ENCODE measurements at regions not wholly inside any gene's neighbourhood (a gene's known extent, or its start where the extent isn't known, plus 50 kb on each side); places are given as distances from the start of the nearest gene placed in this dataset.

- DNase-seq: no peak
Measured at GRCh38 chr7:155360495-155361345, 63.0 kb downstream of the INSIG1 start.

GRCh38 chr7:155361346-155361680 lies 63.6 kb downstream of the INSIG1 start:
- no peak for DNase-seq

GRCh38 chr7:155361947-155362346 lies 64.3 kb downstream of the INSIG1 start:
- DNase-seq: no peak

- no peak for DNase-seq
Measured at GRCh38 chr7:155362380-155363145, 64.9 kb downstream of the INSIG1 start.

- DNase-seq: no peak
Measured at GRCh38 chr7:155363146-155363539, 65.5 kb downstream of the INSIG1 start.

GRCh38 chr7:155363852-155364600 lies 66.3 kb downstream of the INSIG1 start:
- DNase-seq: no peak

- DNase-seq: no peak
Measured at GRCh38 chr7:155365146-155365874, 67.6 kb downstream of the INSIG1 start.

- no peak for DNase-seq
Measured at GRCh38 chr7:155368894-155369600, 71.4 kb downstream of the INSIG1 start.

- DNase-seq: no peak
Measured at GRCh38 chr7:155369766-155370165, 72.1 kb downstream of the INSIG1 start.

- no peak for DNase-seq
Measured at GRCh38 chr7:155371331-155371883, 73.7 kb downstream of the INSIG1 start.

GRCh38 chr7:155371884-155372781 lies 74.5 kb downstream of the INSIG1 start:
- DNase-seq: no peak

- DNase-seq: no peak
Measured at GRCh38 chr7:155372782-155373358, 75.2 kb downstream of the INSIG1 start.

GRCh38 chr7:155373359-155374273 lies 75.9 kb downstream of the INSIG1 start:
- no peak for DNase-seq

GRCh38 chr7:155374276-155375252 lies 76.9 kb downstream of the INSIG1 start:
- no peak for DNase-seq

- DNase-seq: no peak
Measured at GRCh38 chr7:155375337-155376277, 77.9 kb downstream of the INSIG1 start.

GRCh38 chr7:155377071-155377837 lies 79.6 kb downstream of the INSIG1 start:
- DNase-seq: no peak
